GM23338 (cell line): ENCODE measurements at regions not wholly inside any gene's neighbourhood (a gene's known extent, or its start where the extent isn't known, plus 50 kb on each side); places are given as distances from the start of the nearest gene placed in this dataset.

ENCODE experiments used
- ATAC-seq: fragments of 200-7000 bp; cut with Tn5 transposase; 3 replicates; pipeline ENCODE4 v1.9.1; 2020
- DNase-seq: peaks from one replicate; pipeline ENCODE4 v3.0.0-alpha.2; 2015; ENCODE audit warnings: low spot score
- H2AFZ ChIP-seq: fragments of 200-600 bp; sonication (generic); 2 replicates; pipeline ENCODE4 v1.8.0; 2016; ENCODE audit warnings: antibody characterized with exemption, mild to moderate bottlenecking, moderate library complexity
- H3F3A ChIP-seq: fragments of 200-600 bp; sonication (generic); replicated peaks from 2 replicates; pipeline ENCODE4 v1.8.0; 2017; ENCODE audit warnings: antibody characterized with exemption, mixed run types, low read depth
- H3K27ac ChIP-seq: fragments of 200-600 bp; sonication (generic); 2 replicates; pipeline ENCODE4 v1.6.1; 2016; ENCODE audit warnings: low read depth
- H3K27me3 ChIP-seq: fragments of 200-600 bp; sonication (generic); 2 replicates; pipeline ENCODE4 v1.8.0; 2016; ENCODE audit warnings: mild to moderate bottlenecking, mixed run types, moderate library complexity; ENCODE audit not compliant: insufficient read depth
- H3K36me3 ChIP-seq: fragments of 200-600 bp; sonication (generic); 2 replicates; pipeline ENCODE4 v1.8.0; 2016; ENCODE audit warnings: mild to moderate bottlenecking; ENCODE audit not compliant: insufficient read depth
- H3K4me1 ChIP-seq: fragments of 200-600 bp; sonication (generic); 2 replicates; pipeline ENCODE4 v1.8.0; 2016; ENCODE audit warnings: mild to moderate bottlenecking, moderate library complexity; ENCODE audit not compliant: insufficient read depth
- H3K4me2 ChIP-seq: fragments of 200-600 bp; sonication (generic); 2 replicates; pipeline ENCODE4 v1.7.1; 2017; ENCODE audit warnings: mixed run types
- H3K4me3 ChIP-seq: fragments of 200-600 bp; sonication (generic); 2 replicates; pipeline ENCODE4 v1.6.1; 2016; ENCODE audit warnings: mixed run types
- H3K79me2 ChIP-seq: fragments of 200-600 bp; sonication (generic); replicated peaks from 2 replicates; pipeline ENCODE4 v1.8.0; 2017; ENCODE audit warnings: mild to moderate bottlenecking; ENCODE audit not compliant: insufficient read depth
- H3K9me2 ChIP-seq: fragments of 200-600 bp; sonication (generic); 2 replicates; pipeline ENCODE4 v1.8.0; 2017; ENCODE audit not compliant: insufficient read depth
- H4K20me1 ChIP-seq: fragments of 200-600 bp; sonication (generic); replicated peaks from 2 replicates; pipeline ENCODE4 v1.8.0; 2017; ENCODE audit warnings: mild to moderate bottlenecking; ENCODE audit not compliant: insufficient read depth
- H3K27ac Mint-ChIP-seq: 2 replicates; pipeline ENCODE4 v1.8.0; 2020; ENCODE audit warnings: inconsistent platforms, mild to moderate bottlenecking, moderate library complexity, mixed read lengths
- H3K27me3 Mint-ChIP-seq: 3 replicates; pipeline ENCODE4 v1.8.0; 2022; ENCODE audit warnings: low read depth, mild to moderate bottlenecking, moderate library complexity, mixed read lengths, inconsistent platforms; ENCODE audit not compliant: insufficient read depth, poor library complexity
- H3K36me3 Mint-ChIP-seq: 3 replicates; pipeline ENCODE4 v1.8.0; 2021; ENCODE audit warnings: low read depth, mild to moderate bottlenecking, inconsistent platforms, moderate library complexity, mixed read lengths
- H3K4me1 Mint-ChIP-seq: 3 replicates; pipeline ENCODE4 v1.8.0; 2020; ENCODE audit warnings: mild to moderate bottlenecking, inconsistent platforms, mixed read lengths
- H3K4me3 Mint-ChIP-seq: 3 replicates; pipeline ENCODE4 v1.8.0; 2021; ENCODE audit warnings: moderate library complexity, mild to moderate bottlenecking, inconsistent platforms, mixed read lengths
- H3K9me3 Mint-ChIP-seq: 3 replicates; pipeline ENCODE4 v1.8.0; 2020; ENCODE audit warnings: moderate library complexity, mild to moderate bottlenecking, inconsistent platforms, mixed read lengths
- CREB1 ChIP-seq: fragments of 250-450 bp; sonication (Bioruptor Pico); IDR thresholded peaks from 2 replicates; pipeline ENCODE4 v1.5.0; 2020; ENCODE audit warnings: low read depth, mild to moderate bottlenecking, moderate library complexity
- CTCF ChIP-seq, 2 experiments: fragments of 200-600 bp in 1 of 2; sonication (generic) in 1 of 2; conservative IDR thresholded peaks; 2 replicates each; pipeline versions ENCODE4 v1.5.1 to v1.6.1; 2016 to 2017; ENCODE audit warnings: antibody characterized with exemption in 2 of 2, low read depth in 2 of 2, mild to moderate bottlenecking in 2 of 2, moderate library complexity in 1 of 2
- ETS1 ChIP-seq: IDR thresholded peaks from 2 replicates; pipeline ENCODE4 v1.6.1; 2016; ENCODE audit warnings: antibody characterized with exemption
- EZH2 ChIP-seq: fragments of 200-600 bp; sonication (generic); IDR thresholded peaks from one replicate; pipeline ENCODE4 v1.8.0; 2017; ENCODE audit warnings: antibody characterized with exemption, mild to moderate bottlenecking, low read depth; ENCODE audit not compliant: unreplicated experiment
- EZH2phosphoT487 ChIP-seq: fragments of 200-600 bp; sonication (generic); IDR thresholded peaks from one replicate; pipeline ENCODE4 v1.8.1; 2018; ENCODE audit warnings: antibody characterized with exemption; ENCODE audit not compliant: unreplicated experiment
- JUNB ChIP-seq: IDR thresholded peaks from one replicate; pipeline ENCODE4 v1.6.1; 2016; ENCODE audit warnings: antibody characterized with exemption; ENCODE audit not compliant: unreplicated experiment
- NANOG ChIP-seq: IDR thresholded peaks from 2 replicates; pipeline ENCODE4 v1.6.1; 2016; ENCODE audit warnings: antibody characterized with exemption, borderline replicate concordance
- POLR2AphosphoS5 ChIP-seq: IDR thresholded peaks from 2 replicates; pipeline ENCODE4 v1.6.1; 2016; ENCODE audit warnings: antibody characterized with exemption, low read depth
- REST ChIP-seq: IDR thresholded peaks from one replicate; pipeline ENCODE4 v1.6.1; 2018; ENCODE audit warnings: antibody characterized with exemption; ENCODE audit not compliant: unreplicated experiment
- STAT1 ChIP-seq: IDR thresholded peaks from one replicate; pipeline ENCODE4 v1.6.1; 2016; ENCODE audit warnings: antibody characterized with exemption; ENCODE audit not compliant: unreplicated experiment
- ZNF114 ChIP-seq: fragments of 250-450 bp; sonication (Bioruptor Pico); IDR thresholded peaks from 2 replicates; pipeline ENCODE4 v1.5.0; 2020; ENCODE audit warnings: mild to moderate bottlenecking, moderate library complexity
- ZNF331 ChIP-seq: fragments of 250-450 bp; sonication (Bioruptor Pico); IDR thresholded peaks from 2 replicates; pipeline ENCODE4 v1.5.0; 2020; ENCODE audit warnings: low read depth, mild to moderate bottlenecking, moderate library complexity
- TF ChIP-seq, protein P1 (sequence below): fragments of 250-450 bp; sonication (Bioruptor Pico); IDR thresholded peaks from 2 replicates; pipeline ENCODE4 v1.5.0; 2020; ENCODE audit warnings: mild to moderate bottlenecking, moderate library complexity

- no peak overlapping the region for H3K4me3 Mint-ChIP-seq
- H3K79me2 ChIP-seq = no peaks in the 10 kb centered on the region
- no peak for TF ChIP-seq CREB1 (CRISPR knock-in tag)
- TF ChIP-seq REST = no peak
- no peak for TF ChIP-seq POLR2AphosphoS5
- TF ChIP-seq NANOG = no peak
- no peak for TF ChIP-seq STAT1
- TF ChIP-seq CTCF (conservative IDR thresholded peaks at IDR 0.05; ENCODE audit: low read depth in 2 of 2) = no peak
- no peak for TF ChIP-seq JUNB
- TF ChIP-seq EZH2phosphoT487 = no peak
- TF ChIP-seq, protein P1, sequence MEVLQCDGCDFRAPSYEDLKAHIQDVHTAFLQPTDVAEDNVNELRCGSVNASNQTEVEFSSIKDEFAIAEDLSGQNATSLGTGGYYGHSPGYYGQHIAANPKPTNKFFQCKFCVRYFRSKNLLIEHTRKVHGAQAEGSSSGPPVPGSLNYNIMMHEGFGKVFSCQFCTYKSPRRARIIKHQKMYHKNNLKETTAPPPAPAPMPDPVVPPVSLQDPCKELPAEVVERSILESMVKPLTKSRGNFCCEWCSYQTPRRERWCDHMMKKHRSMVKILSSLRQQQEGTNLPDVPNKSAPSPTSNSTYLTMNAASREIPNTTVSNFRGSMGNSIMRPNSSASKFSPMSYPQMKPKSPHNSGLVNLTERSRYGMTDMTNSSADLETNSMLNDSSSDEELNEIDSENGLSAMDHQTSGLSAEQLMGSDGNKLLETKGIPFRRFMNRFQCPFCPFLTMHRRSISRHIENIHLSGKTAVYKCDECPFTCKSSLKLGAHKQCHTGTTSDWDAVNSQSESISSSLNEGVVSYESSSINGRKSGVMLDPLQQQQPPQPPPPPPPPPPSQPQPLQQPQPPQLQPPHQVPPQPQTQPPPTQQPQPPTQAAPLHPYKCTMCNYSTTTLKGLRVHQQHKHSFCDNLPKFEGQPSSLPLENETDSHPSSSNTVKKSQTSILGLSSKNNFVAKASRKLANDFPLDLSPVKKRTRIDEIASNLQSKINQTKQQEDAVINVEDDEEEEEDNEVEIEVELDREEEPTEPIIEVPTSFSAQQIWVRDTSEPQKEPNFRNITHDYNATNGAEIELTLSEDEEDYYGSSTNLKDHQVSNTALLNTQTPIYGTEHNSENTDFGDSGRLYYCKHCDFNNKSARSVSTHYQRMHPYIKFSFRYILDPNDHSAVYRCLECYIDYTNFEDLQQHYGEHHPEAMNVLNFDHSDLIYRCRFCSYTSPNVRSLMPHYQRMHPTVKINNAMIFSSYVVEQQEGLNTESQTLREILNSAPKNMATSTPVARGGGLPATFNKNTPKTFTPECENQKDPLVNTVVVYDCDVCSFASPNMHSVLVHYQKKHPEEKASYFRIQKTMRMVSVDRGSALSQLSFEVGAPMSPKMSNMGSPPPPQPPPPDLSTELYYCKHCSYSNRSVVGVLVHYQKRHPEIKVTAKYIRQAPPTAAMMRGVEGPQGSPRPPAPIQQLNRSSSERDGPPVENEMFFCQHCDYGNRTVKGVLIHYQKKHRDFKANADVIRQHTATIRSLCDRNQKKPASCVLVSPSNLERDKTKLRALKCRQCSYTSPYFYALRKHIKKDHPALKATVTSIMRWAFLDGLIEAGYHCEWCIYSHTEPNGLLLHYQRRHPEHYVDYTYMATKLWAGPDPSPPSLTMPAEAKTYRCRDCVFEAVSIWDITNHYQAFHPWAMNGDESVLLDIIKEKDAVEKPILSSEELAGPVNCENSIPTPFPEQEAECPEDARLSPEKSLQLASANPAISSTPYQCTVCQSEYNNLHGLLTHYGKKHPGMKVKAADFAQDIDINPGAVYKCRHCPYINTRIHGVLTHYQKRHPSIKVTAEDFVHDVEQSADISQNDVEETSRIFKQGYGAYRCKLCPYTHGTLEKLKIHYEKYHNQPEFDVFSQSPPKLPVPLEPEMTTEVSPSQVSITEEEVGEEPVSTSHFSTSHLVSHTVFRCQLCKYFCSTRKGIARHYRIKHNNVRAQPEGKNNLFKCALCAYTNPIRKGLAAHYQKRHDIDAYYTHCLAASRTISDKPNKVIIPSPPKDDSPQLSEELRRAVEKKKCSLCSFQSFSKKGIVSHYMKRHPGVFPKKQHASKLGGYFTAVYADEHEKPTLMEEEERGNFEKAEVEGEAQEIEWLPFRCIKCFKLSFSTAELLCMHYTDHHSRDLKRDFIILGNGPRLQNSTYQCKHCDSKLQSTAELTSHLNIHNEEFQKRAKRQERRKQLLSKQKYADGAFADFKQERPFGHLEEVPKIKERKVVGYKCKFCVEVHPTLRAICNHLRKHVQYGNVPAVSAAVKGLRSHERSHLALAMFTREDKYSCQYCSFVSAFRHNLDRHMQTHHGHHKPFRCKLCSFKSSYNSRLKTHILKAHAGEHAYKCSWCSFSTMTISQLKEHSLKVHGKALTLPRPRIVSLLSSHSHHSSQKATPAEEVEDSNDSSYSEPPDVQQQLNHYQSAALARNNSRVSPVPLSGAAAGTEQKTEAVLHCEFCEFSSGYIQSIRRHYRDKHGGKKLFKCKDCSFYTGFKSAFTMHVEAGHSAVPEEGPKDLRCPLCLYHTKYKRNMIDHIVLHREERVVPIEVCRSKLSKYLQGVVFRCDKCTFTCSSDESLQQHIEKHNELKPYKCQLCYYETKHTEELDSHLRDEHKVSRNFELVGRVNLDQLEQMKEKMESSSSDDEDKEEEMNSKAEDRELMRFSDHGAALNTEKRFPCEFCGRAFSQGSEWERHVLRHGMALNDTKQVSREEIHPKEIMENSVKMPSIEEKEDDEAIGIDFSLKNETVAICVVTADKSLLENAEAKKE (CRISPR knock-in tag) = no peak
- no peak for TF ChIP-seq ZNF331 (CRISPR knock-in tag)
- no peak for TF ChIP-seq ETS1
- TF ChIP-seq ZNF114 (CRISPR knock-in tag) = no peak
- no peak for TF ChIP-seq EZH2
- no peaks in the 10 kb centered on the region for H3K36me3 ChIP-seq
- H3K9me3 Mint-ChIP-seq = no peaks in the 10 kb centered on the region
- ATAC-seq = no peak
- no peaks in the 10 kb centered on the region for H3K4me1 Mint-ChIP-seq
- no peaks in the 10 kb centered on the region for H3F3A ChIP-seq
- no peak overlapping the region for H3K27ac ChIP-seq
- H3K27ac Mint-ChIP-seq = no peak overlapping the region
- no peak for DNase-seq
- no peaks in the 10 kb centered on the region for H4K20me1 ChIP-seq
- no peak overlapping the region for H2AFZ ChIP-seq
- no peaks in the 10 kb centered on the region for H3K27me3 ChIP-seq
- no peaks in the 10 kb centered on the region for H3K4me1 ChIP-seq
- H3K4me3 ChIP-seq = no peak overlapping the region
- H3K36me3 Mint-ChIP-seq = no peaks in the 10 kb centered on the region
- H3K9me2 ChIP-seq = no peaks in the 10 kb centered on the region
- H3K4me2 ChIP-seq = no peak overlapping the region
- no peaks in the 10 kb centered on the region for H3K27me3 Mint-ChIP-seq
These were observed 222.5 kb downstream of the GJA1 start for GRCh38 chr6:121657972-121658371.
